IMR-90 (cell line): ENCODE measurements at regions not wholly inside any gene's neighbourhood (a gene's known extent, or its start where the extent isn't known, plus 50 kb on each side); places are given as distances from the start of the nearest gene placed in this dataset.

Experiments
- ATAC-seq: fragments of 200-7000 bp; cut with Tn5 transposase; 2 replicates; pipeline ENCODE4 v1.9.1; 2020; ENCODE audit warnings: low read depth, mild to moderate bottlenecking, moderate library complexity
- BruUV-seq: library from RNA; stranded (reverse); fragments of 400-500 nt; replicated peaks from 2 replicates; lab custom pipeline; 2021; lab: Mats Ljungman, UMichigan
- CTCF ChIA-PET: fragments of 300-600 bp; formaldehyde crosslinking; extraction: SDS; loops from one replicate; lab custom pipeline; 2021; ENCODE audit warnings: antibody characterized with exemption; lab: Yijun Ruan, JAX
- POLR2A ChIA-PET: fragments of 300-600 bp; sonication (Branson Sonifier 250); formaldehyde crosslinking; loops from one replicate; lab custom pipeline; 2022; ENCODE audit warnings: antibody characterized with exemption; ENCODE audit not compliant: unreplicated experiment; lab: Charles Lee
- DNase-seq: peaks from one replicate; pipeline ENCODE4 v3.0.0; 2013
- H2AFZ ChIP-seq: replicated peaks from 2 replicates; pipeline ENCODE3; 2013; ENCODE audit warnings: low read length, mild to moderate bottlenecking; ENCODE audit not compliant: poor library complexity
- H2AK5ac ChIP-seq: 2 replicates; pipeline ENCODE4 v1.6.1; 2013; ENCODE audit warnings: low read depth, low read length, inconsistent platforms
- H2AK9ac ChIP-seq: replicated peaks from 2 replicates; pipeline ENCODE3; 2013; ENCODE audit warnings: mild to moderate bottlenecking, low read depth, low read length, moderate library complexity; ENCODE audit not compliant: poor library complexity
- H2BK120ac ChIP-seq: 2 replicates; pipeline ENCODE4 v1.6.1; 2013; ENCODE audit warnings: low read depth, low read length, inconsistent platforms
- H2BK15ac ChIP-seq: 3 replicates; pipeline ENCODE4 v1.6.1; 2013; ENCODE audit warnings: low read depth, low read length, inconsistent platforms
- H2BK20ac ChIP-seq: 2 replicates; pipeline ENCODE4 v1.6.1; 2013; ENCODE audit warnings: low read depth, mild to moderate bottlenecking, inconsistent platforms, low read length, moderate library complexity
- H2BK5ac ChIP-seq: 2 replicates; pipeline ENCODE4 v1.6.1; 2013; ENCODE audit warnings: mild to moderate bottlenecking, low read depth, low read length, inconsistent platforms; ENCODE audit not compliant: poor library complexity, severe bottlenecking
- H3K14ac ChIP-seq: replicated peaks from 2 replicates; pipeline ENCODE4 v1.6.1; 2013; ENCODE audit warnings: low read depth, low read length, inconsistent platforms
- H3K18ac ChIP-seq: 2 replicates; pipeline ENCODE4 v1.6.1; 2013; ENCODE audit warnings: low read depth, low read length, control low read depth
- H3K23ac ChIP-seq: 2 replicates; pipeline ENCODE4 v1.6.1; 2013; ENCODE audit warnings: low read depth, low read length, inconsistent platforms
- H3K27ac ChIP-seq: 2 replicates; pipeline ENCODE4 v1.5.1; 2013; ENCODE audit warnings: mild to moderate bottlenecking, control low read depth, low read length; ENCODE audit not compliant: insufficient read depth
- H3K27me3 ChIP-seq: 2 replicates; pipeline ENCODE4 v1.6.1; 2013; ENCODE audit warnings: low read length; ENCODE audit not compliant: control insufficient read depth, insufficient read depth
- H3K36me3 ChIP-seq: 2 replicates; pipeline ENCODE4 v1.6.1; 2013; ENCODE audit warnings: low read length, mixed read lengths; ENCODE audit not compliant: control insufficient read depth, insufficient read depth
- H3K4ac ChIP-seq: 2 replicates; pipeline ENCODE4 v1.6.1; 2013; ENCODE audit warnings: low read depth, low read length, inconsistent platforms
- H3K4me1 ChIP-seq: 2 replicates; pipeline ENCODE4 v1.6.1; 2013; ENCODE audit warnings: low read length, mixed read lengths; ENCODE audit not compliant: control insufficient read depth, insufficient read depth
- H3K4me2 ChIP-seq: 2 replicates; pipeline ENCODE4 v1.6.1; 2013; ENCODE audit warnings: low read depth, mild to moderate bottlenecking, control low read depth, low read length, moderate library complexity
- H3K4me3 ChIP-seq: 2 replicates; pipeline ENCODE4 v1.5.1; 2013; ENCODE audit warnings: low read depth, mild to moderate bottlenecking, control low read depth, low read length, moderate library complexity; ENCODE audit not compliant: insufficient read depth
- H3K56ac ChIP-seq: 2 replicates; pipeline ENCODE4 v1.6.1; 2013; ENCODE audit warnings: low read length, inconsistent platforms; ENCODE audit not compliant: insufficient read depth; ENCODE audit errors: extremely low read depth
- H3K79me1 ChIP-seq, 2 experiments: 2 replicates each; pipeline ENCODE4 v1.6.1; 2013; ENCODE audit warnings: low read length in 2 of 2, inconsistent platforms in 1 of 2, low read depth in 1 of 2
- H3K9ac ChIP-seq: 2 replicates; pipeline ENCODE4 v1.6.1; 2013; ENCODE audit warnings: low read depth, low read length, control low read depth
- H3K9me1 ChIP-seq: 2 replicates; pipeline ENCODE4 v1.6.1; 2013; ENCODE audit warnings: low read length, inconsistent platforms; ENCODE audit not compliant: insufficient read depth
- H3K9me3 ChIP-seq: 2 replicates; pipeline ENCODE4 v1.6.1; 2013; ENCODE audit warnings: low read length; ENCODE audit not compliant: control insufficient read depth, insufficient read depth
- H4K20me1 ChIP-seq: 2 replicates; pipeline ENCODE4 v1.6.1; 2013; ENCODE audit warnings: low read length, inconsistent platforms; ENCODE audit not compliant: insufficient read depth
- H4K5ac ChIP-seq: 2 replicates; pipeline ENCODE4 v1.6.1; 2013; ENCODE audit warnings: mild to moderate bottlenecking, low read depth, low read length, control low read depth
- H4K8ac ChIP-seq, 2 experiments: 2 replicates each; pipeline ENCODE4 v1.6.1; 2013; ENCODE audit warnings: low read depth in 2 of 2, low read length in 2 of 2, control low read depth in 1 of 2, inconsistent platforms in 1 of 2
- H4K91ac ChIP-seq: 2 replicates; pipeline ENCODE4 v1.6.1; 2013; ENCODE audit warnings: low read depth, low read length, inconsistent platforms; ENCODE audit not compliant: insufficient read depth
- FOS ChIP-seq: fragments of 150-350 bp; IDR thresholded peaks from 2 replicates; pipeline ENCODE4 v1.6.1; 2016; ENCODE audit warnings: low read depth, low read length
- MAFK ChIP-seq: IDR thresholded peaks from 2 replicates; pipeline ENCODE4 v1.6.1; 2012; ENCODE audit warnings: low read depth, low read length, improper control_type of control experiment
- WGBS, 2 experiments: methylation state at CpG; one replicate each; pipeline versions ENCODE4 v1.1.5 to v1.1.7; 2013; ENCODE audit warnings: missing lambda C conversion rate in 2 of 2; ENCODE audit not compliant: insufficient read length in 1 of 2; ENCODE audit errors: extremely low coverage in 2 of 2; 5-methylcytosine and 5-hydroxymethylcytosine counted together
- dilution Hi-C: fragments of 300-500 bp; cut with HindIII; formaldehyde crosslinking; loops from one replicate; pipeline ENCODE4 v1.14.3; 2018; ENCODE audit warnings: low sequenced_read_pairs; ENCODE audit not compliant: unreplicated experiment
- in situ Hi-C: fragments of 300-500 bp; cut with MboI; formaldehyde crosslinking; loops from 3 replicates; pipeline ENCODE4 v1.14.3; 2019; ENCODE audit warnings: low sequenced_read_pairs, inconsistent platforms, mixed read lengths
- intact Hi-C: fragments of 100-400 bp; cut with micrococcal nuclease; formaldehyde crosslinking; loops from 2 replicates; pipeline ENCODE4 v1.10.0; 2022
- TF ChIP-seq, protein P1 (sequence below): fragments of 150-350 bp; IDR thresholded peaks from 2 replicates; pipeline ENCODE4 v1.6.1; 2017; ENCODE audit warnings: mild to moderate bottlenecking, antibody characterized with exemption, low read length, low read depth

DNA sequence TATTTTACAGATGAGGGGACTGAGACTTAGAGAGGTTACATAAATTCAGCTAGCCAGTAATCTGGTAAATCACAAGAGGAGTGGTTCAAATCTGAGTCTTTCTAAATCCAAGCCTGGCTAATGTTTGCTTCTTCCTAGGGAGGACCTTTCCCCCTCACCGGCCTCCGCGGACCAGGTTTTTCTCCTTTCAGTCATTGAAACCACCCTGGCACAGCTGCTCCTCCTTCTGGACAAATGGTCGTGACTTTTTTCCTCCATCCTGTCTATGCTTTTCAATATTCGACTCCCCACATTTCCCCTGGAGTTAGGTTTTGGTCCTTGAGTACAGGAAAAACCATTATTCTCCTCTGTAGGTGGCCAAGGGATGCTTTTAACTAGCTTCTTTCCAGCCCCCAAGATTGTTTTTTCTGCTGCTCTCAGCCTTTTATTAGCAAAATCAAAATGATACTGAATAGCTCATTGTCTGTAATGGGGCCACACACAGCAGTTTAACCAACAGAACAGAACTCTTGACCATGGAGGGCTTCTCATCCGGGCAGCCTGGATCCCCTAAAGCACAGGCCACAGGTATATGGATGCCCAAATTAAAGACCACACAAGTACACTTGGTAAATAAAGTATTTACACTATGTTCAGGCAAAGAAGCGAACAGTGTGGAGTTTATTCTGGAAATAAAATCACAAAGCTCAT, 85.9 kb upstream of the KLHL25 start:
- H3K23ac ChIP-seq = no peak overlapping the region
- CTCF ChIA-PET = no interaction called here
- in situ Hi-C loops = no loop called here
- no peak overlapping the region for H2AK5ac ChIP-seq
- H3K4me2 ChIP-seq = no peak overlapping the region
- dilution Hi-C loops = no loop called here
- no peaks in the 10 kb centered on the region for H3K9me1 ChIP-seq
- H4K20me1 ChIP-seq = no peaks in the 10 kb centered on the region
- intact Hi-C loops = no loop called here
- no peak overlapping the region for H4K5ac ChIP-seq
- no peak overlapping the region for H3K4me3 ChIP-seq
- BruUV-seq = no TSS peak
- no peak overlapping the region for H3K4ac ChIP-seq
- no peak overlapping the region for H2BK20ac ChIP-seq
- no peak overlapping the region for H2BK15ac ChIP-seq
- H3K9me3 ChIP-seq = no peaks in the 10 kb centered on the region
- no peak for DNase-seq
- no peak overlapping the region for H3K18ac ChIP-seq
- H3K36me3 ChIP-seq = no peaks in the 10 kb centered on the region
- H3K27me3 ChIP-seq = no peaks in the 10 kb centered on the region
- no peaks in the 10 kb centered on the region for H3K79me1 ChIP-seq
- no peak overlapping the region for H4K8ac ChIP-seq
- WGBS, 2 experiments = no CpG with 5 or more reads among the region's 7 CpGs
- H3K56ac ChIP-seq = no peak overlapping the region
- H3K27ac ChIP-seq = no peak overlapping the region
- H2AK9ac ChIP-seq = no peak overlapping the region
- ATAC-seq = no peak
- POLR2A ChIA-PET = no interaction called here
- H3K9ac ChIP-seq = no peak overlapping the region
- H3K14ac ChIP-seq = no peak overlapping the region
- H2BK5ac ChIP-seq = no peak overlapping the region
- no peak overlapping the region for H2AFZ ChIP-seq
- TF ChIP-seq FOS (no peak), MAFK (no peak)
- TF ChIP-seq, protein P1, sequence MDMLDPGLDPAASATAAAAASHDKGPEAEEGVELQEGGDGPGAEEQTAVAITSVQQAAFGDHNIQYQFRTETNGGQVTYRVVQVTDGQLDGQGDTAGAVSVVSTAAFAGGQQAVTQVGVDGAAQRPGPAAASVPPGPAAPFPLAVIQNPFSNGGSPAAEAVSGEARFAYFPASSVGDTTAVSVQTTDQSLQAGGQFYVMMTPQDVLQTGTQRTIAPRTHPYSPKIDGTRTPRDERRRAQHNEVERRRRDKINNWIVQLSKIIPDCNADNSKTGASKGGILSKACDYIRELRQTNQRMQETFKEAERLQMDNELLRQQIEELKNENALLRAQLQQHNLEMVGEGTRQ = no peak
- H2BK120ac ChIP-seq = no peak overlapping the region
- no peak overlapping the region for H4K91ac ChIP-seq
- no peaks in the 10 kb centered on the region for H3K4me1 ChIP-seq
